ENCODE measurements at regions not wholly inside any gene's neighbourhood (a gene's known extent, or its start where the extent isn't known, plus 50 kb on each side); places are given as distances from the start of the nearest gene placed in this dataset.

DNA sequence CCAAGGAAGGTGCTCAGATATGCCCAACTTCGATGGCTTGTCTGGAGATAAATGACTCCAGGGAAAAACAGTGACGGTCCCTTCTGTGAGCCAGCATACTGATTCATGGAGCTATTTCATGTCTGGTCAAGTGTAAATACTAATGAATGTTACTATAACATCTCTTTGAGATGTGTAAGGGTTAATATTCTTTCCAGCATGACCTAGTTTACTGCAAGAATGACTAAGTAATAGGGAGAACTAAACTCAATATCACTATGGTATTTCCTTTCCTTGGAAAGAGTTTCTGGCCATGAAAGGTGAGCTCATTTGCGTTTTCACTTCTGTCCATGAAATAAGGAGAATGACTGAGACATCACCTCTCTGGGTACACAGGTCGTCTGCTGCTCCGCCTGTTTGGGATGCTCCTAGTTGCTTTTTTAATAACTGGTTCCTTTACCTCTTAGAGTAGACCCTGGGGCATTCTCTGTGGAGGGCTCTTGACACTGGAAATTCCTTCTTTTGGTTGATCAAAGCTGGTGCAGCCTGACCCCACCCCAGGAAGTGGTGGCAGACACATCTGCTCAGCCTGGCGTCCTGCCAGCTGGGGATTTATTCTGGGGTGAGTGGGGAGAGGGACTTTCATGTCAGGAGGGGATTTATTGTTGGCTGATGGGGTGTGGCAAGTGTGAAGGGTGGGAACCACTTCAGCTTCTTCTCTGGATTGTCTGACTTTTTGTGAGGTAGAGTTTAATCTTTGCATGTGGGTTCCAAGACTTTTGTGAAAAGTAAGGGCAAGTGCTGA lies 250.0 kb upstream of the MPDZ start:
- TF ChIP-seq, protein P1, sequence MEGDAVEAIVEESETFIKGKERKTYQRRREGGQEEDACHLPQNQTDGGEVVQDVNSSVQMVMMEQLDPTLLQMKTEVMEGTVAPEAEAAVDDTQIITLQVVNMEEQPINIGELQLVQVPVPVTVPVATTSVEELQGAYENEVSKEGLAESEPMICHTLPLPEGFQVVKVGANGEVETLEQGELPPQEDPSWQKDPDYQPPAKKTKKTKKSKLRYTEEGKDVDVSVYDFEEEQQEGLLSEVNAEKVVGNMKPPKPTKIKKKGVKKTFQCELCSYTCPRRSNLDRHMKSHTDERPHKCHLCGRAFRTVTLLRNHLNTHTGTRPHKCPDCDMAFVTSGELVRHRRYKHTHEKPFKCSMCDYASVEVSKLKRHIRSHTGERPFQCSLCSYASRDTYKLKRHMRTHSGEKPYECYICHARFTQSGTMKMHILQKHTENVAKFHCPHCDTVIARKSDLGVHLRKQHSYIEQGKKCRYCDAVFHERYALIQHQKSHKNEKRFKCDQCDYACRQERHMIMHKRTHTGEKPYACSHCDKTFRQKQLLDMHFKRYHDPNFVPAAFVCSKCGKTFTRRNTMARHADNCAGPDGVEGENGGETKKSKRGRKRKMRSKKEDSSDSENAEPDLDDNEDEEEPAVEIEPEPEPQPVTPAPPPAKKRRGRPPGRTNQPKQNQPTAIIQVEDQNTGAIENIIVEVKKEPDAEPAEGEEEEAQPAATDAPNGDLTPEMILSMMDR (IDR thresholded peaks at IDR 0.05; ENCODE audit: control insufficient read depth, insufficient read depth, low read depth, low read length, missing control alignments), result no peak
- DNase-seq (ENCODE audit: low read depth), result no peak
- no peak overlapping the region for H3K4me3 ChIP-seq (ENCODE audit: control insufficient read depth, low read depth, low read length)

DNA sequence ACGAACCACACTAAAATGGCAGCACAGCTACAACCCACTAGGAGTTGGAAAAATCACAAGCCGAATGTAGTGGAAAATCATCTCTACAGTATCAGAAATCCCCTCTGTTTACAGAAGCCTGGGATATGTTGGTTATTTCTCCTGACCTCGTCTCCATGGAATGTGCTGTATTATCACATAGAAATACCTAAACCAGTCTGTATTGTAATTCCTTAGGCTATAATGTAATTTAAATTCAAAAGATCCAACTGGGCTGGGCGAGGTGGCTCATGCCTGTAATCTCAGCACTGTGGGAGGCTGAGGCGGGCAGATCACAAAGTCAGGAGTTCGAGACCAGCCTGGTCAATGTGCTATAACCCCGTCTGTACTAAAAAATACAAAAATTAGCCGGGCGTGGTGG lies 244.8 kb upstream of the MPDZ start:
- DNase-seq (ENCODE audit: low read depth), result no peak

DNA sequence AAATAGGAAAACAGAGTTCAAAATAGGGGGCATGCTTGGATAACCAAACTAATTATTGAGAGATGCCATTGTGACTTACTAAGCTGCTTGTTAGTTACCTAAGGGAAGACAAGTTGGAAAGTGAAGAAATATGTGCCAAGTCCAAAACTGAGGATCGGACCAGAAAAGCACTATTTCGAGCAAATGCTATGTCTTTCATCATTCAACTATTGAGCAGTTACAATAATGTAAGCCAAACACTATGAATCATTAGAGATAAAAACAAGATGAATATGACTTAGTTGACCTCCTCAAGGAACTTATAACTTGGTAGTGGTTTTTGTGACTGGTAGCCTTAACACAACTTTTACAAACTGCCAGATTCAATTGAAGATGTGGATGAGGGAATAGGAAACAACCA lies 240.6 kb upstream of the MPDZ start:
- no peak for DNase-seq (ENCODE audit: low read depth)
- no peak overlapping the region for H3K4me3 ChIP-seq (ENCODE audit: control insufficient read depth, low read depth, low read length)
- TF ChIP-seq, protein P1 (IDR thresholded peaks at IDR 0.05; ENCODE audit: control insufficient read depth, insufficient read depth, low read depth, low read length, missing control alignments), result no peak

More for the DNA sequence above, 244.8 kb upstream of the MPDZ start:
- no peak overlapping the region for H3K4me3 ChIP-seq (ENCODE audit: control insufficient read depth, low read depth, low read length)
- TF ChIP-seq, protein P1 (IDR thresholded peaks at IDR 0.05; ENCODE audit: control insufficient read depth, insufficient read depth, low read depth, low read length, missing control alignments), result no peak

DNA sequence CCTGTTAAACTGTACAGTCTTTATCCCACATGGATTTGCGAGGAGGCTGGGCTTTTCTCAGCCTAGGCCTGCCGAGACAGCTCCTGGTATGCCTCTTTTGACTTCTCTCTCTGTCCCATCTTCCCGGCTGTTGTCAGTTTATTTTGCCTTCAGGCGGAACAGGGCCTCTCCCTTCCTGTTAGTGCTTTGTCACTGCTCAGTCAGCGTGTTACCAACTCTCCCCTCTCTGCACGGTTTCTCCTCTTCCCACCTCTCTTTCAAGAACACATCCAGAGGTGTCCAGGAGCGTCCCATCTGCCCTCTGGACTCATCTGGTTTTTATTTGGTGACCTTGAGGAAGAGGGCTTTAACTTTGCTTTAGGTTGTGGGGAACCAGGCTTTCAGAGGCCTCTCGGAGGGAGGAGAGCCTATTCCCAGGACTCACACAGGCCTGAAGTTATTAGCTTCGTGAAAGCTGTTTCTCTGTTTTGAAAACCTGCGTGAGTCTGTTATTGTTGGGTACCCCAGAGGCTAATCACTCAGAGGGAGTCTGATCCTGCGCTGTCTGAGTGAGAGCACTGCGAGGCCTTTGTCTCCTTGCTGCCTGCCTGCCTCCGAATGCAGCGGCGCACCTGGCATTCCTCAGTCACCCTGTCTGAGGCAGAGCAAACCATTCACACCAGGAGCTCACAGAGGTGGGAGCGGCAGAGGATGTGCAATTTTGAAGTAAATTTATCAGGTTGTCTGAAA lies 234.4 kb upstream of the MPDZ start:
- TF ChIP-seq, protein P1 (IDR thresholded peaks at IDR 0.05; ENCODE audit: control insufficient read depth, insufficient read depth, low read depth, low read length, missing control alignments), result no peak
- DNase-seq (ENCODE audit: low read depth), result no peak
- H3K4me3 ChIP-seq (ENCODE audit: control insufficient read depth, low read depth, low read length), result no peak overlapping the region

DNA sequence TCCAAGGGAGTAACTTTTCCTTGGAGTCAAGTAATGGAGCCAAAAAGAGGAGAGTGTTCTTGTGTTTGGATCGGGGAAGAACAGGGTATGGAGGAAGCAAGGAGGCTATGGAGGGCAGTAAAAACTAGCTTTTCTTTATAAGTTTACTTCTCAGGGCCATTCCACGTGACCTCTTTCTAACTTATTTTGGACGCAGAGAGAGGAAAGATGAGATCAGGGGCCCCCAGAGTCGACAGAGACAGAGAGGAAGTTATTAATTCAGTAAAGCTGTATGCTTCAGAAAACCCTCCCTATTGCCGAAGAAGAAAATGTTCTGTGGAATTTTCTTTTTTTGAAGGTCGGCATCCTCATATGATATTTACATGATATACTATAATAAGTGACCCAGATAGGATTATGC lies 233.8 kb upstream of the MPDZ start:
- DNase-seq (ENCODE audit: low read depth), result no peak
- TF ChIP-seq, protein P1 (IDR thresholded peaks at IDR 0.05; ENCODE audit: control insufficient read depth, insufficient read depth, low read depth, low read length, missing control alignments), result no peak
- H3K4me3 ChIP-seq (ENCODE audit: control insufficient read depth, low read depth, low read length), result no peak overlapping the region

DNA sequence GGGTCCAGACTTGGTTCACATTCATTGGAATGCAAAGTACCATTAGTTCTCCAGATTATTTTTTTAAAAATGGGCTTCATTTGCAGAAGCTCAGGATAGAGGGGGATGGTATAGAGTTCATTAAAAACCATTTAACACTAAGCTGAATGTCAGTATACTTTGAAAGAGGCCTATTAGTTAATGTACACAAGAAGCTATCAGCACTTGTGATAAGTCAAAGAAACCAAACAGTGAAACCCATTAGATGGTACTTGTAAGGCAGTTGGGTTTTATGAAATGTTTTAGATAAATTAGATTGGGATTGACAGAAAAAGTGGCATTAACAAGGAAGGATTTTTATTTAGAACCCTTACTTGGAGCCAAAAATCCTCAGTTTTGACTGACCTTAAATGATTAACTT lies 229.2 kb upstream of the MPDZ start:
- TF ChIP-seq, protein P1 (IDR thresholded peaks at IDR 0.05; ENCODE audit: control insufficient read depth, insufficient read depth, low read depth, low read length, missing control alignments), result no peak
- H3K4me3 ChIP-seq (ENCODE audit: control insufficient read depth, low read depth, low read length), result no peak overlapping the region
- DNase-seq (ENCODE audit: low read depth), result no peak

Data from AG09309 (cell line).